ENCODE measurements at regions not wholly inside any gene's neighbourhood (a gene's known extent, or its start where the extent isn't known, plus 50 kb on each side); places are given as distances from the start of the nearest gene placed in this dataset.

GRCh38 chr20:48467622-48468021 is 360.2 kb downstream of the PREX1 start:
- no peak for DNase-seq (ENCODE audit: low spot score)

GRCh38 chr20:48465271-48465670 is 362.5 kb downstream of the PREX1 start:
- no peak for DNase-seq (ENCODE audit: low spot score)

DNA sequence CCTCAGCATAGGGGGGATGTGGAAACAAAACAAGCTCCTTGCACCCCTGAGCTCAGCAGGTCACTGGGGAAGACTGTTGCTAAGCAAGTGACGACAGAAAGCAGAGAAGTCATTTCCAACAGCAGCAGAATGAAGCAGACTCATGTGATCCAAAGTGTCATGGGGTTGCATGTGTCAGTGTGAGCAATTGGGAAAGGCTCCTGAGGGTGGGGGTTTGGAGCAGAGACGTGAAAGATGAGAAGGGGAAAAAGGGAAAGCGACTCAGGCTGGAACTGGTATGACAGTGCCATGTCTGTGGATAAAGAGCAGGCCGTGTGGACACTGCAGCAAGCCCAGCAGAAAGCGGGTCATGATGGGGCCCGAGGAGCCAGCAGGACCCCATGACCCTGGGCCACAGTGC is 363.9 kb downstream of the PREX1 start:
- DNase-seq (ENCODE audit: low spot score): no peak

DNA sequence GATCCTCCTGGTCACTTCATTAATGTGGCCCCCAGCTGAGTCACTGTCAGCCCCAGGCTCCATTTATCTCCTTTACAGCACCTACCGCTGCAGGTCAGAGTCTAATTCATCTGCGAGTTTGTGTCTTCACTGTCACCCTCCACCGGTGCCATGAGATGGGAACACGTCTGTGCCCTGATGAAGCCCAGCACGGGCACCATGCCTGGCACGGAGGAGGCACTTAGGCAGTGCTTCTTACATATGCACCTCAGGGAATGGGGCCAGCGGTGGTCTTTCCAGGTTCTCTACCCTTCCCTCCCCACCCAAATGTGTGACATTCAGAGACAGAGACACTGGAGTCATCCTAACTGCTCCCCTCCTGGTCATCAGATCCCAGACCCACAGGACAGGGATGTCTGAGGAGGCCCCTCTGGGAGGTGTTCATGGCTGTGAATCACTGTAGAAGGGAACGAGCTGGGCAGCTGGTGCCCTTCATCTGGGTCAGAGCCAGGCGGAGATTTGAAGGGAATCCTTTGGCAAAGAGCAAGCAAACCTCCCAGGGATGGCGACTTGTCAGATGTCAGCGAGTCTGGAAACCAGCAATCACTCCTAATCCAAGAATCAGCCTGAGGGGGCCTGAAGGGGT is 364.6 kb downstream of the PREX1 start:
- no peak for DNase-seq (ENCODE audit: low spot score)

DNA sequence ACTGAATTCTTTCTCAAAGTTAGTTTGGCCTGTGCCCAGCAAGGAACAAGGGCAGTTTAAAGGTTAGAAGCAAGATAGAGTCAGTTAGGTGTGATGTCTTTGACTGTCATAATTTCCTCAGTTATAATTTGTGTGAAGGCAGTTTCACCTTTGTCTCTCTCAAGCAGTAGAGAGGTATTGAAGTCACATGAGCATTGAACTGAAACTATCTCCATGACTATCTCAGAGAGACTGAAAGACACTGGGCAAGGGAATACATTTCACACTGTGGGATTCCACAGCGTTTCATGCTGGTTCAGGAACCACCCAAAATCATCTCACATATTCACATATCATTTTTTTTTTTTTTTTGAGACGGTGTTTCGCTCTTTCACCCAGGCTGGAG is 366.1 kb downstream of the PREX1 start:
- no peak for DNase-seq (ENCODE audit: low spot score)

- no peak for DNase-seq (ENCODE audit: low spot score)
Measured at GRCh38 chr20:48461091-48461734, 366.6 kb downstream of the PREX1 start.

GRCh38 chr20:48460681-48461080 is 367.1 kb downstream of the PREX1 start:
- DNase-seq (ENCODE audit: low spot score): no peak

GRCh38 chr20:48459722-48460395 is 367.9 kb downstream of the PREX1 start:
- DNase-seq (ENCODE audit: low spot score): no peak

GRCh38 chr20:48458601-48459385 is 369.0 kb downstream of the PREX1 start:
- no peak for DNase-seq (ENCODE audit: low spot score)

DNA sequence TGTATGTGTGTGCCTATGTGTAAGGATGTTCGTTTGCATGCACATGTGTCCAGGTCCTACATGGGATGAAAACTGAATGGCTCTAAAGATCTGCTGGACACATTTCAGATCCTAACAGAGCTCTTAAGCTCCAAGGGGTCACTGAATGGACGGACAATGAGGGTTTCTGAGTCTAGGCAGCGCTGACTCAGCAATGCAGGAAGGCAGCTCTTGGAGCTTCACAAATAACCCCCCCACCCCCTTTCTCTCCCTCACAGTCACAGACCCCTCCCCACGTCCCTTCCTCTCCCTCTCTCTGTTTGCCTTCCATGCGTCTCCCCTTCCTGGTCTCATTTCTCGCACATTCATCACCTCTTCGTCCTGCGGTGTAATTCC is 369.8 kb downstream of the PREX1 start:
- no peak for DNase-seq (ENCODE audit: low spot score)

GRCh38 chr20:48457193-48458002 is 370.4 kb downstream of the PREX1 start:
- no peak for DNase-seq (ENCODE audit: low spot score)

- DNase-seq (ENCODE audit: low spot score): no peak
Measured at GRCh38 chr20:48456366-48457192, 371.2 kb downstream of the PREX1 start.

- no peak for DNase-seq (ENCODE audit: low spot score)
Measured at GRCh38 chr20:48455651-48456365, 372.0 kb downstream of the PREX1 start.

GRCh38 chr20:48454671-48455490 is 372.9 kb downstream of the PREX1 start:
- DNase-seq (ENCODE audit: low spot score): no peak

DNA sequence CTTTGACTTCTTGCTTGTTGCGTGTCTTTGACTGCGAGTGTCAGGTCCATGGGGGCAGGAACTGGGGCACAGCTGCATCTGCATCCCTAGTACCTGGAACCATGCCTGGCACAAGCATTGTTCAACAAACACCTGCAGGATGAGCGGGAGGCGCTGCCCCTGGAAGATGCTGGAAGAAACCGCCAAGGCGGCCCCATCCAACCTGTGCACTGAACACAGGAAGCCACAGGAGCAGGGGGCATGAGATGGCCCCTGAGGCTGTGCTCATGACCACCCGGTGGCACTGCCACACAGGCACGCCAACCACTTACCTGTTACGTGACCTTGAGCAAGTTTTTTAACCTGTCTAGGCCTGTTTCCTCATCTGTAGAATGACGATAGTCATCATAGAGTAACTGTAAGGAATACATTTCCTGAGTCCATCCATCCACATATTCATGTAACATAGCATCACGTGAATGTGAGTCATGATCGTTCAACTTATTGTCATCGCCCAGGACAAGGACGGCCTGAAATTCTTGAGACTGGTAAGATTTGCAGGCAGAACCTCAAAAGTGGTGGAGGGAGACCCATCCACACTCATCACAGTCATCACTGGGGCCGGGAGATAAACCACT is 374.2 kb downstream of the PREX1 start:
- DNase-seq (ENCODE audit: low spot score): no peak

DNA sequence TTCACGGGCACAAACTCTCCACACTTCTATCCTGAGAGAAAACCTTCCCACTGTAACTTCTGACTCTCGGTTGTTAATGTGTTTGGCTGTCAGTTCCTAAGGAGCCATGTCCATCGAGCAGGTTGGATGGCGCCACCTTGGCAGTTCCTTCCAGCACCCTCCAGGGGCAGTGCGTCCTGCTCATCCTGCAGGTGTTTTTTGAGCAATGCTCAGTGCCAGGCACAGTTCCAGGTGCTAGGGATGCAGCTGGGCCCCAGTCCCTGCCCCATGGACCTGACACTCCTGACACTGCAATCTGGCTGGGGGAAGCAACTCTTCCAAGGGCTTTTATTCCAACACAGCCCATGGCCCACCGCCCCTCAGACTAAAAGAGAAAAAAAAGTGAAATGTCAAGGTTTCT is 376.4 kb downstream of the PREX1 start:
- DNase-seq (ENCODE audit: low spot score): no peak

DNA sequence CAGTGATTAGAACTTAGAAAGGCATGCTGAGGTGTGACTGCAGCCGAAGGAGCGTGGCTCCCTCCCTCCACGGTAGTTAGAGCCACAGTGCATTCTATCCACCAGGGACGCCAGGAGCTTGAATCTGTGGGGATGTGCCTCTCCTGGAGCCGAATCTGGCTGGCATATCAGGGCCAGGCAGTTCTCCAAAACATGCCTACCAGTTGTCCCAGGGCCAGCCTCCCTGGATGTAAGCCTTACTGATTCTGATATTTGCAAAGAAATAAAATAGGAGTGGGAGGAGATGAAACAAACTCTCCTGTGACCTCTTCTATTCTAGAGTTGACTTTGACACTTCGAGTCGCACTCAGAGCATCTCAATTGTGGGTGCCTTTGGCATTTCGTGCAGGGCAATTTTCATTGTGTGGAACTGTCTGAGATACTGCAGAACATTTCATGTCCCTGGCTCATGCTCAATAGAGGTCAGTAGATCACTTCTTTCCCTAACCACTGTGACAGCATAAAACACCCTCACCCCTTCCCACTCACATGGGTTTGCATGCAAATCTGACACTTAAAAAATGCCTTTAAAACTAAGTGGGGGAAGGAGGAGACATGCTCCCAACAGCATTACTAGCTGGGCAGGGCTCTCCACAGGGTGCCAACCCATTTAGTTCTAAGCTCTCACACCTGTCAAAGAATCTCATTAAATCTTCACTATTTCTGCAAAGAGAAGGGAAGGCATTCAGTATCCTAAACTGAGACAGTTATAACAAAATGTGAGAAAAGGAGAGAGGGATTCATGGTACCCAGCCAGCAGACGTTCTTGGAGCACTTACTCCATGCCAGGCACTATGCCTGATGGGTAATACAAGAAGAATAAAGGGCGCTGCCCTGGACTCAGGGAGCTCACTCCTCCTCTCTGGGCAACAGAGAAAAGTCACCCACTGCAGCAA is 378.9 kb downstream of the PREX1 start:
- no peak for DNase-seq (ENCODE audit: low spot score)

Measured in mesenteric fat pad (tissue), 1 donor.